Cardiac muscle cell (in vitro differentiated cells and primary cell): ENCODE measurements at regions not wholly inside any gene's neighbourhood (a gene's known extent, or its start where the extent isn't known, plus 50 kb on each side); places are given as distances from the start of the nearest gene placed in this dataset.
"Not testable (repeated sequence)": the region's sequence is repeated elsewhere in the genome, so short reads cannot be mapped to it uniquely, and the experiment has no call there.

ENCODE experiments used
- DNase-seq, 2 donors: peaks; one replicate each; pipeline versions ENCODE4 v3.0.0 to v3.0.0-alpha.2; 2010 to 2017; ENCODE audit warnings: low read depth in 1 of 2, low spot score in 1 of 2
- H3K27ac ChIP-seq: fragments of 200-600 bp; sonication (generic); 2 replicates; pipeline ENCODE4 v1.5.1; 2016
- H3K27me3 ChIP-seq: fragments of 200-600 bp; sonication (generic); 2 replicates; pipeline ENCODE4 v1.6.0; 2016; ENCODE audit warnings: control low read depth
- H3K36me3 ChIP-seq: fragments of 200-600 bp; sonication (generic); 2 replicates; pipeline ENCODE4 v1.5.1; 2016; ENCODE audit warnings: control low read depth
- H3K4me1 ChIP-seq: fragments of 200-600 bp; sonication (generic); 2 replicates; pipeline ENCODE4 v1.8.1; 2017; ENCODE audit warnings: low read depth, mild to moderate bottlenecking, mixed run types
- H3K4me3 ChIP-seq: fragments of 200-600 bp; sonication (generic); 2 replicates; pipeline ENCODE4 v1.5.1; 2016; ENCODE audit warnings: mild to moderate bottlenecking
- H3K9me3 ChIP-seq: fragments of 200-600 bp; sonication (generic); 2 replicates; pipeline ENCODE4 v1.5.1; 2017; ENCODE audit warnings: low read depth, mild to moderate bottlenecking, control low read depth

- not testable (repeated sequence) for H3K27me3 ChIP-seq, H3K27ac ChIP-seq, H3K36me3 ChIP-seq, H3K4me3 ChIP-seq, DNase-seq, H3K4me1 ChIP-seq
- H3K9me3 ChIP-seq = peaks cover 12% of the 10 kb centered on the region
These were observed 334.0 kb downstream of the GOLGA6L6 start for GRCh38 chr15:20207607-20208006.

GRCh38 chr15:20207198-20207597 is 334.4 kb downstream of the GOLGA6L6 start:
- H3K36me3 ChIP-seq, H3K4me1 ChIP-seq, H3K27ac ChIP-seq, H3K27me3 ChIP-seq, H3K4me3 ChIP-seq, DNase-seq: not testable (repeated sequence)
- peaks cover 14% of the 10 kb centered on the region for H3K9me3 ChIP-seq

GRCh38 chr15:20204177-20204866 is 337.3 kb downstream of the GOLGA6L6 start:
- H3K4me3 ChIP-seq, H3K27ac ChIP-seq, H3K36me3 ChIP-seq, DNase-seq, H3K27me3 ChIP-seq, H3K4me1 ChIP-seq: not testable (repeated sequence)
- H3K9me3 ChIP-seq = peaks cover 15% of the 10 kb centered on the region

- not testable (repeated sequence) for H3K4me1 ChIP-seq, DNase-seq, H3K27me3 ChIP-seq, H3K4me3 ChIP-seq, H3K27ac ChIP-seq, H3K36me3 ChIP-seq
- peaks cover 15% of the 10 kb centered on the region for H3K9me3 ChIP-seq
These were observed 337.9 kb downstream of the GOLGA6L6 start for GRCh38 chr15:20203649-20204150.

- not testable (repeated sequence) for H3K27ac ChIP-seq, H3K27me3 ChIP-seq, H3K4me1 ChIP-seq, H3K36me3 ChIP-seq, DNase-seq, H3K4me3 ChIP-seq
- peaks cover 12% of the 10 kb centered on the region for H3K9me3 ChIP-seq
These were observed 346.9 kb downstream of the GOLGA6L6 start for GRCh38 chr15:20194591-20195198.

- not testable (repeated sequence) for H3K27me3 ChIP-seq, DNase-seq, H3K4me1 ChIP-seq, H3K36me3 ChIP-seq, H3K4me3 ChIP-seq, H3K27ac ChIP-seq
- peaks cover 22% of the 10 kb centered on the region for H3K9me3 ChIP-seq
These were observed 348.3 kb downstream of the GOLGA6L6 start for GRCh38 chr15:20192982-20193929.

- H3K36me3 ChIP-seq = not testable (repeated sequence)
These were observed 350.0 kb downstream of the GOLGA6L6 start for GRCh38 chr15:20191508-20192125.

GRCh38 chr15:20188611-20189010 is 353.0 kb downstream of the GOLGA6L6 start:
- not testable (repeated sequence) for H3K4me3 ChIP-seq, H3K36me3 ChIP-seq, H3K27me3 ChIP-seq, H3K4me1 ChIP-seq, H3K27ac ChIP-seq, DNase-seq
- H3K9me3 ChIP-seq = peaks cover 22% of the 10 kb centered on the region

More at GRCh38 chr15:20191508-20192125, 350.0 kb downstream of the GOLGA6L6 start:
- H3K27me3 ChIP-seq, DNase-seq, H3K4me1 ChIP-seq, H3K27ac ChIP-seq, H3K4me3 ChIP-seq: not testable (repeated sequence)
- H3K9me3 ChIP-seq = peaks cover 26% of the 10 kb centered on the region

GRCh38 chr15:20187370-20188355 is 353.9 kb downstream of the GOLGA6L6 start:
- not testable (repeated sequence) for DNase-seq, H3K27me3 ChIP-seq, H3K27ac ChIP-seq, H3K4me1 ChIP-seq, H3K4me3 ChIP-seq, H3K36me3 ChIP-seq
- H3K9me3 ChIP-seq = peaks cover 14% of the 10 kb centered on the region

GRCh38 chr15:20184879-20185278 is 356.7 kb downstream of the GOLGA6L6 start:
- H3K4me1 ChIP-seq, H3K4me3 ChIP-seq, H3K27ac ChIP-seq, H3K36me3 ChIP-seq, DNase-seq, H3K27me3 ChIP-seq: not testable (repeated sequence)
- H3K9me3 ChIP-seq = peaks cover 14% of the 10 kb centered on the region

- not testable (repeated sequence) for H3K9me3 ChIP-seq, DNase-seq, H3K36me3 ChIP-seq, H3K4me1 ChIP-seq, H3K27me3 ChIP-seq, H3K27ac ChIP-seq, H3K4me3 ChIP-seq
These were observed 373.4 kb downstream of the GOLGA6L6 start for GRCh38 chr15:20168221-20168620.

- not testable (repeated sequence) for H3K27ac ChIP-seq, H3K4me3 ChIP-seq, H3K4me1 ChIP-seq, H3K27me3 ChIP-seq, H3K9me3 ChIP-seq, H3K36me3 ChIP-seq, DNase-seq
These were observed 388.1 kb downstream of the GOLGA6L6 start for GRCh38 chr15:20153528-20153927.
